Parathyroid adenoma (tissue), 2 donors: ENCODE measurements at regions not wholly inside any gene's neighbourhood (a gene's known extent, or its start where the extent isn't known, plus 50 kb on each side); places are given as distances from the start of the nearest gene placed in this dataset.

Source experiments
- H2AFZ ChIP-seq: fragments of 300-600 bp; sonication (generic); one replicate; pipeline ENCODE4 v1.7.0; 2017; ENCODE audit warnings: antibody characterized with exemption, mild to moderate bottlenecking
- H3K27ac ChIP-seq: fragments of 300-600 bp; sonication (generic); one replicate; pipeline ENCODE4 v1.7.0; 2017
- H3K27me3 ChIP-seq: fragments of 300-600 bp; sonication (generic); one replicate; pipeline ENCODE4 v1.7.0; 2017; ENCODE audit warnings: low read length; ENCODE audit not compliant: control insufficient read depth, insufficient read depth
- H3K36me3 ChIP-seq: fragments of 300-600 bp; sonication (generic); one replicate; pipeline ENCODE4 v1.7.0; 2017; ENCODE audit warnings: low read length; ENCODE audit not compliant: control insufficient read depth, insufficient read depth
- H3K4me1 ChIP-seq: fragments of 300-600 bp; sonication (generic); one replicate; pipeline ENCODE4 v1.7.0; 2017; ENCODE audit warnings: control low read depth
- H3K4me2 ChIP-seq: fragments of 300-600 bp; sonication (generic); one replicate; pipeline ENCODE4 v1.7.0; 2017; ENCODE audit warnings: low read length
- H3K4me3 ChIP-seq: fragments of 300-600 bp; sonication (generic); one replicate; pipeline ENCODE4 v1.7.0; 2017; ENCODE audit warnings: low read depth, low read length
- H3K79me2 ChIP-seq: fragments of 300-600 bp; sonication (generic); one replicate; pipeline ENCODE4 v1.7.0; 2017; ENCODE audit warnings: control low read depth
- H3K9ac ChIP-seq: fragments of 300-600 bp; sonication (generic); one replicate; pipeline ENCODE4 v1.7.0; 2017; ENCODE audit warnings: mild to moderate bottlenecking
- H3K9me3 ChIP-seq: fragments of 300-600 bp; sonication (generic); one replicate; pipeline ENCODE4 v1.7.0; 2017; ENCODE audit warnings: low read length; ENCODE audit not compliant: control insufficient read depth
- CTCF ChIP-seq: fragments of 300-600 bp; sonication (generic); IDR thresholded peaks from one replicate; pipeline ENCODE4 v1.7.0; 2017; ENCODE audit warnings: antibody characterized with exemption, mild to moderate bottlenecking
- donor health status: primary hyperparathyroidism.

GRCh38 chr16:8510160-8510559 is 80.2 kb downstream of the TMEM114 start:
- no peaks in the 10 kb centered on the region for H3K36me3 ChIP-seq
- H3K9me3 ChIP-seq, result no peaks in the 10 kb centered on the region
- no peak overlapping the region for H3K4me3 ChIP-seq
- H3K4me1 ChIP-seq, result no peaks in the 10 kb centered on the region
- no peak overlapping the region for H3K4me2 ChIP-seq
- H3K27ac ChIP-seq, result no peak overlapping the region
- H3K79me2 ChIP-seq, result no peaks in the 10 kb centered on the region
- no peak for TF ChIP-seq CTCF
- H2AFZ ChIP-seq, result no peak overlapping the region
- H3K27me3 ChIP-seq, result no peaks in the 10 kb centered on the region
- no peak overlapping the region for H3K9ac ChIP-seq

GRCh38 chr16:8505327-8505991 is 84.9 kb downstream of the TMEM114 start:
- Histone ChIP-seq H3K27me3 (no peaks in the 10 kb centered on the region), H3K36me3 (no peaks in the 10 kb centered on the region), H3K9ac (no peak overlapping the region), H3K79me2 (no peaks in the 10 kb centered on the region), H3K4me1 (no peaks in the 10 kb centered on the region), H3K4me2 (no peak overlapping the region), H3K9me3 (no peaks in the 10 kb centered on the region), H3K27ac (no peak overlapping the region), H2AFZ (no peak overlapping the region), H3K4me3 (no peak overlapping the region)
- TF ChIP-seq CTCF, result no peak

- H3K4me2 ChIP-seq, result no peak overlapping the region
- H3K27me3 ChIP-seq, result no peaks in the 10 kb centered on the region
Measured at GRCh38 chr16:8502446-8502845, 87.9 kb downstream of the TMEM114 start.

GRCh38 chr16:8500351-8500750 is 90.0 kb downstream of the TMEM114 start:
- Histone ChIP-seq H3K4me3 (no peak overlapping the region), H3K27me3 (no peaks in the 10 kb centered on the region)
- TF ChIP-seq CTCF, result no peak

More at GRCh38 chr16:8502446-8502845, 87.9 kb downstream of the TMEM114 start:
- Histone ChIP-seq H2AFZ (no peak overlapping the region), H3K9me3 (no peaks in the 10 kb centered on the region), H3K27ac (no peak overlapping the region), H3K79me2 (no peaks in the 10 kb centered on the region), H3K9ac (no peak overlapping the region), H3K36me3 (no peaks in the 10 kb centered on the region), H3K4me1 (no peaks in the 10 kb centered on the region), H3K4me3 (no peak overlapping the region)
- TF ChIP-seq CTCF, result no peak

GRCh38 chr16:8496364-8496763 is 93.9 kb downstream of the TMEM114 start:
- H3K4me3 ChIP-seq, result no peak overlapping the region
- H2AFZ ChIP-seq, result no peak overlapping the region
- no peaks in the 10 kb centered on the region for H3K27me3 ChIP-seq
- H3K4me2 ChIP-seq, result no peak overlapping the region
- no peaks in the 10 kb centered on the region for H3K79me2 ChIP-seq
- no peak for TF ChIP-seq CTCF
- H3K9me3 ChIP-seq, result no peaks in the 10 kb centered on the region
- no peak overlapping the region for H3K27ac ChIP-seq
- no peaks in the 10 kb centered on the region for H3K36me3 ChIP-seq
- H3K9ac ChIP-seq, result no peak overlapping the region
- H3K4me1 ChIP-seq, result no peaks in the 10 kb centered on the region

More at GRCh38 chr16:8500351-8500750, 90.0 kb downstream of the TMEM114 start:
- Histone ChIP-seq H3K79me2 (no peaks in the 10 kb centered on the region), H3K36me3 (no peaks in the 10 kb centered on the region), H3K9me3 (no peaks in the 10 kb centered on the region), H3K27ac (no peak overlapping the region), H3K4me1 (no peaks in the 10 kb centered on the region), H2AFZ (no peak overlapping the region), H3K9ac (no peak overlapping the region), H3K4me2 (no peak overlapping the region)
